ENCODE measurements at regions not wholly inside any gene's neighbourhood (a gene's known extent, or its start where the extent isn't known, plus 50 kb on each side); places are given as distances from the start of the nearest gene placed in this dataset.

DNA sequence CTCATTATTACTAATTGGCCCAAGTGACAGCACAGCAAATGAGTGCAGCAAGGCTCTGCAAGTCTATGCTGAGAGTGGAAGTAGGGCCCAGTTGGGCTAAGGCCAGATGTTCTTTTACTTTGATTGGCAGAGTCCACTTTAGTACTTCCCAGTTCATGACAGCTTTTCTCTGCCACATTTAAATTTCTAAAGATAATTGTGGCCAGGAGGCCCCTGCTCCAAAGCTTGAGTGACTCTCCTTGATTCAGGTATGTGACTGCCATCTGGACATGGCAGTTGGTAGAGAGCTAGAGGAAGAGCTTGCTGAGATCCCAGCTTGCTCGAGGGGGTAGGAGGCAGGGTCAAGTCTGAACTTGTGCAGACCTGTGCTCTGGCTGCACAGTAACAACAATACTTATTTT, 154.1 kb downstream of the CARTPT start:
- no peak for TF ChIP-seq HNF4A (conservative IDR thresholded peaks at IDR 0.05)
- no peak for TF ChIP-seq NR2F2 (IDR thresholded peaks at IDR 0.05)
- TF ChIP-seq SP1 (IDR thresholded peaks at IDR 0.05) = no peak
- no peak for TF ChIP-seq ATF3 (IDR thresholded peaks at IDR 0.05)
- TF ChIP-seq TAF1 (conservative IDR thresholded peaks at IDR 0.05) = no peak
- TF ChIP-seq, protein P1, sequence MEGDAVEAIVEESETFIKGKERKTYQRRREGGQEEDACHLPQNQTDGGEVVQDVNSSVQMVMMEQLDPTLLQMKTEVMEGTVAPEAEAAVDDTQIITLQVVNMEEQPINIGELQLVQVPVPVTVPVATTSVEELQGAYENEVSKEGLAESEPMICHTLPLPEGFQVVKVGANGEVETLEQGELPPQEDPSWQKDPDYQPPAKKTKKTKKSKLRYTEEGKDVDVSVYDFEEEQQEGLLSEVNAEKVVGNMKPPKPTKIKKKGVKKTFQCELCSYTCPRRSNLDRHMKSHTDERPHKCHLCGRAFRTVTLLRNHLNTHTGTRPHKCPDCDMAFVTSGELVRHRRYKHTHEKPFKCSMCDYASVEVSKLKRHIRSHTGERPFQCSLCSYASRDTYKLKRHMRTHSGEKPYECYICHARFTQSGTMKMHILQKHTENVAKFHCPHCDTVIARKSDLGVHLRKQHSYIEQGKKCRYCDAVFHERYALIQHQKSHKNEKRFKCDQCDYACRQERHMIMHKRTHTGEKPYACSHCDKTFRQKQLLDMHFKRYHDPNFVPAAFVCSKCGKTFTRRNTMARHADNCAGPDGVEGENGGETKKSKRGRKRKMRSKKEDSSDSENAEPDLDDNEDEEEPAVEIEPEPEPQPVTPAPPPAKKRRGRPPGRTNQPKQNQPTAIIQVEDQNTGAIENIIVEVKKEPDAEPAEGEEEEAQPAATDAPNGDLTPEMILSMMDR (IDR thresholded peaks at IDR 0.05; ENCODE audit: low read depth, low read length, missing input control) = no peak
- no peak for TF ChIP-seq FOXA2 (IDR thresholded peaks at IDR 0.05)
- TF ChIP-seq YY1 (IDR thresholded peaks at IDR 0.05) = no peak
- no peak for TF ChIP-seq GABPA (IDR thresholded peaks at IDR 0.05 in 1 of 2, conservative IDR thresholded peaks at IDR 0.05 in 1 of 2)
- TF ChIP-seq HNF4G (IDR thresholded peaks at IDR 0.05) = no peak
- TF ChIP-seq EGR1 (IDR thresholded peaks at IDR 0.05; ENCODE audit: low read depth in 2 of 2) = no peak
- TF ChIP-seq RXRA (IDR thresholded peaks at IDR 0.05) = no peak
- TF ChIP-seq, protein P2, sequence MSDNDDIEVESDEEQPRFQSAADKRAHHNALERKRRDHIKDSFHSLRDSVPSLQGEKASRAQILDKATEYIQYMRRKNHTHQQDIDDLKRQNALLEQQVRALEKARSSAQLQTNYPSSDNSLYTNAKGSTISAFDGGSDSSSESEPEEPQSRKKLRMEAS (IDR thresholded peaks at IDR 0.05) = no peak
- TF ChIP-seq, protein P3, sequence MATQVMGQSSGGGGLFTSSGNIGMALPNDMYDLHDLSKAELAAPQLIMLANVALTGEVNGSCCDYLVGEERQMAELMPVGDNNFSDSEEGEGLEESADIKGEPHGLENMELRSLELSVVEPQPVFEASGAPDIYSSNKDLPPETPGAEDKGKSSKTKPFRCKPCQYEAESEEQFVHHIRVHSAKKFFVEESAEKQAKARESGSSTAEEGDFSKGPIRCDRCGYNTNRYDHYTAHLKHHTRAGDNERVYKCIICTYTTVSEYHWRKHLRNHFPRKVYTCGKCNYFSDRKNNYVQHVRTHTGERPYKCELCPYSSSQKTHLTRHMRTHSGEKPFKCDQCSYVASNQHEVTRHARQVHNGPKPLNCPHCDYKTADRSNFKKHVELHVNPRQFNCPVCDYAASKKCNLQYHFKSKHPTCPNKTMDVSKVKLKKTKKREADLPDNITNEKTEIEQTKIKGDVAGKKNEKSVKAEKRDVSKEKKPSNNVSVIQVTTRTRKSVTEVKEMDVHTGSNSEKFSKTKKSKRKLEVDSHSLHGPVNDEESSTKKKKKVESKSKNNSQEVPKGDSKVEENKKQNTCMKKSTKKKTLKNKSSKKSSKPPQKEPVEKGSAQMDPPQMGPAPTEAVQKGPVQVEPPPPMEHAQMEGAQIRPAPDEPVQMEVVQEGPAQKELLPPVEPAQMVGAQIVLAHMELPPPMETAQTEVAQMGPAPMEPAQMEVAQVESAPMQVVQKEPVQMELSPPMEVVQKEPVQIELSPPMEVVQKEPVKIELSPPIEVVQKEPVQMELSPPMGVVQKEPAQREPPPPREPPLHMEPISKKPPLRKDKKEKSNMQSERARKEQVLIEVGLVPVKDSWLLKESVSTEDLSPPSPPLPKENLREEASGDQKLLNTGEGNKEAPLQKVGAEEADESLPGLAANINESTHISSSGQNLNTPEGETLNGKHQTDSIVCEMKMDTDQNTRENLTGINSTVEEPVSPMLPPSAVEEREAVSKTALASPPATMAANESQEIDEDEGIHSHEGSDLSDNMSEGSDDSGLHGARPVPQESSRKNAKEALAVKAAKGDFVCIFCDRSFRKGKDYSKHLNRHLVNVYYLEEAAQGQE (IDR thresholded peaks at IDR 0.05) = no peak
- TF ChIP-seq JUND (IDR thresholded peaks at IDR 0.05) = no peak
- TF ChIP-seq, protein P4, sequence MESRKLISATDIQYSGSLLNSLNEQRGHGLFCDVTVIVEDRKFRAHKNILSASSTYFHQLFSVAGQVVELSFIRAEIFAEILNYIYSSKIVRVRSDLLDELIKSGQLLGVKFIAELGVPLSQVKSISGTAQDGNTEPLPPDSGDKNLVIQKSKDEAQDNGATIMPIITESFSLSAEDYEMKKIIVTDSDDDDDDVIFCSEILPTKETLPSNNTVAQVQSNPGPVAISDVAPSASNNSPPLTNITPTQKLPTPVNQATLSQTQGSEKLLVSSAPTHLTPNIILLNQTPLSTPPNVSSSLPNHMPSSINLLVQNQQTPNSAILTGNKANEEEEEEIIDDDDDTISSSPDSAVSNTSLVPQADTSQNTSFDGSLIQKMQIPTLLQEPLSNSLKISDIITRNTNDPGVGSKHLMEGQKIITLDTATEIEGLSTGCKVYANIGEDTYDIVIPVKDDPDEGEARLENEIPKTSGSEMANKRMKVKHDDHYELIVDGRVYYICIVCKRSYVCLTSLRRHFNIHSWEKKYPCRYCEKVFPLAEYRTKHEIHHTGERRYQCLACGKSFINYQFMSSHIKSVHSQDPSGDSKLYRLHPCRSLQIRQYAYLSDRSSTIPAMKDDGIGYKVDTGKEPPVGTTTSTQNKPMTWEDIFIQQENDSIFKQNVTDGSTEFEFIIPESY (IDR thresholded peaks at IDR 0.05) = no peak
- no peak for TF ChIP-seq RAD21 (IDR thresholded peaks at IDR 0.05)
- Histone ChIP-seq H3K9me3 (ENCODE audit: control insufficient read depth in 4 of 4, low read length in 3 of 4) (peaks cover 0 to 3% (median 0%) of the 10 kb centered on the region in 4 donors), H3K36me3 (ENCODE audit: control insufficient read depth in 4 of 4, insufficient read depth in 3 of 4, low read depth in 1 of 4, low read length in 3 of 4) (no peaks in the 10 kb centered on the region), H3K4me3 (ENCODE audit: low read depth in 1 of 3, low read length in 3 of 3) (no peak overlapping the region), H3K9ac (ENCODE audit: low read depth in 1 of 2, low read length in 2 of 2) (no peak overlapping the region), H3K27me3 (ENCODE audit: control insufficient read depth in 4 of 4, insufficient read depth in 4 of 4, low read length in 3 of 4) (no peaks in the 10 kb centered on the region), H3K27ac (ENCODE audit: low read depth in 1 of 2, low read length in 2 of 2) (no peak overlapping the region), H3K4me1 (ENCODE audit: control insufficient read depth in 4 of 4, insufficient read depth in 4 of 4, low read length in 3 of 4) (no peaks in the 10 kb centered on the region)
- DNase-seq (ENCODE audit: low spot score) = no peak
- WGBS = 71% methylated on average over 1 of the region's 1 CpG

GRCh38 chr5:71874521-71874920, 155.4 kb downstream of the CARTPT start:
- no peak for DNase-seq (ENCODE audit: low spot score)
- Histone ChIP-seq H3K9ac (ENCODE audit: low read depth in 1 of 2, low read length in 2 of 2) (no peak overlapping the region), H3K27me3 (ENCODE audit: control insufficient read depth in 4 of 4, insufficient read depth in 4 of 4, low read length in 3 of 4) (no peaks in the 10 kb centered on the region), H3K4me1 (ENCODE audit: control insufficient read depth in 4 of 4, insufficient read depth in 4 of 4, low read length in 3 of 4) (no peaks in the 10 kb centered on the region), H3K9me3 (ENCODE audit: control insufficient read depth in 4 of 4, low read length in 3 of 4) (peaks cover 0 to 3% (median 0%) of the 10 kb centered on the region in 4 donors), H3K4me3 (ENCODE audit: low read depth in 1 of 3, low read length in 3 of 3) (no peak overlapping the region), H3K27ac (ENCODE audit: low read depth in 1 of 2, low read length in 2 of 2) (no peak overlapping the region), H3K36me3 (ENCODE audit: control insufficient read depth in 4 of 4, insufficient read depth in 3 of 4, low read depth in 1 of 4, low read length in 3 of 4) (no peaks in the 10 kb centered on the region)
- WGBS = 64% methylated on average over 2 of the region's 2 CpGs
- no peak for TF ChIP-seq NR2F2 (IDR thresholded peaks at IDR 0.05)
- TF ChIP-seq HNF4G (IDR thresholded peaks at IDR 0.05) = no peak
- no peak for TF ChIP-seq GABPA (IDR thresholded peaks at IDR 0.05 in 1 of 2, conservative IDR thresholded peaks at IDR 0.05 in 1 of 2)
- TF ChIP-seq RXRA (IDR thresholded peaks at IDR 0.05) = no peak
- TF ChIP-seq JUND (IDR thresholded peaks at IDR 0.05) = no peak
- no peak for TF ChIP-seq FOXA1 (IDR thresholded peaks at IDR 0.05)
